ENCODE measurements at regions not wholly inside any gene's neighbourhood (a gene's known extent, or its start where the extent isn't known, plus 50 kb on each side); places are given as distances from the start of the nearest gene placed in this dataset.

GRCh38 chr6:14656649-14657048, 539.1 kb downstream of the CD83 start (continued):
- TF ChIP-seq, protein P1, sequence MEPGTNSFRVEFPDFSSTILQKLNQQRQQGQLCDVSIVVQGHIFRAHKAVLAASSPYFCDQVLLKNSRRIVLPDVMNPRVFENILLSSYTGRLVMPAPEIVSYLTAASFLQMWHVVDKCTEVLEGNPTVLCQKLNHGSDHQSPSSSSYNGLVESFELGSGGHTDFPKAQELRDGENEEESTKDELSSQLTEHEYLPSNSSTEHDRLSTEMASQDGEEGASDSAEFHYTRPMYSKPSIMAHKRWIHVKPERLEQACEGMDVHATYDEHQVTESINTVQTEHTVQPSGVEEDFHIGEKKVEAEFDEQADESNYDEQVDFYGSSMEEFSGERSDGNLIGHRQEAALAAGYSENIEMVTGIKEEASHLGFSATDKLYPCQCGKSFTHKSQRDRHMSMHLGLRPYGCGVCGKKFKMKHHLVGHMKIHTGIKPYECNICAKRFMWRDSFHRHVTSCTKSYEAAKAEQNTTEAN (CRISPR knock-in tag; IDR thresholded peaks at IDR 0.05), result no peak
- TF ChIP-seq, protein P2, sequence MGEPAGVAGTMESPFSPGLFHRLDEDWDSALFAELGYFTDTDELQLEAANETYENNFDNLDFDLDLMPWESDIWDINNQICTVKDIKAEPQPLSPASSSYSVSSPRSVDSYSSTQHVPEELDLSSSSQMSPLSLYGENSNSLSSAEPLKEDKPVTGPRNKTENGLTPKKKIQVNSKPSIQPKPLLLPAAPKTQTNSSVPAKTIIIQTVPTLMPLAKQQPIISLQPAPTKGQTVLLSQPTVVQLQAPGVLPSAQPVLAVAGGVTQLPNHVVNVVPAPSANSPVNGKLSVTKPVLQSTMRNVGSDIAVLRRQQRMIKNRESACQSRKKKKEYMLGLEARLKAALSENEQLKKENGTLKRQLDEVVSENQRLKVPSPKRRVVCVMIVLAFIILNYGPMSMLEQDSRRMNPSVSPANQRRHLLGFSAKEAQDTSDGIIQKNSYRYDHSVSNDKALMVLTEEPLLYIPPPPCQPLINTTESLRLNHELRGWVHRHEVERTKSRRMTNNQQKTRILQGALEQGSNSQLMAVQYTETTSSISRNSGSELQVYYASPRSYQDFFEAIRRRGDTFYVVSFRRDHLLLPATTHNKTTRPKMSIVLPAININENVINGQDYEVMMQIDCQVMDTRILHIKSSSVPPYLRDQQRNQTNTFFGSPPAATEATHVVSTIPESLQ (CRISPR knock-in tag; IDR thresholded peaks at IDR 0.05), result no peak
- TF ChIP-seq RELA (CRISPR knock-in tag; IDR thresholded peaks at IDR 0.05; ENCODE audit: borderline replicate concordance), result no peak

DNA sequence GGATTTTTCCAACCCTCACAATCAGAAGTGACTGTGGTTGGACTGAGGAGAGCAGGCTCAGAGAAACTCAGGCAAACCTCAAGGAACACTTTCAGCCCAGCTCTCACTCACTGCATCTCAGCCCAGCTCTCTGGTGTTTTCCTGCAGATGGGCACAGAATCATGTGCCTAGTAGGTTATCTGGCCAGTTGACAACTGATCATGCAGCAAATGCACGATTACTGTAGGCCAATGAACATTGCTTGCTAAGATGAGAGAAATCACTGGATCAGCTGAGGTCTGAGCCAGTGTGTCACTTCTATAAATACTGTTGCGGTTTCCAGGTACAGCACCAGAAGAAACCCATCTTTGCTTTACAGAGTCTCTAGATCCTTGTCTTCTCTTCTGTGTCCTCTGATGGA, 540.5 kb downstream of the CD83 start:
- CTCF ChIA-PET, result interaction anchor here (1.2 kb wide), 1 partner anchor 398 kb away, joined by 3 read pairs; no protein-coding TSS in a partner anchor

More for the DNA sequence above, 540.5 kb downstream of the CD83 start:
- no peak for DNase-seq (ENCODE audit: low spot score)
- POLR2A ChIA-PET, result no interaction called here
- no peak overlapping the region for H3K4me3 Mint-ChIP-seq
- H3K27ac Mint-ChIP-seq, result no peak overlapping the region
- TF ChIP-seq ZNF219 (CRISPR knock-in tag; IDR thresholded peaks at IDR 0.05; ENCODE audit: borderline replicate concordance), result no peak
- TF ChIP-seq IRF1 (CRISPR knock-in tag; IDR thresholded peaks at IDR 0.05), result no peak
- no peak for TF ChIP-seq NFATC4 (CRISPR knock-in tag; IDR thresholded peaks at IDR 0.05)
- no peak for TF ChIP-seq ZNF512 (CRISPR knock-in tag; IDR thresholded peaks at IDR 0.05; ENCODE audit: borderline replicate concordance)
- TF ChIP-seq, protein P3, sequence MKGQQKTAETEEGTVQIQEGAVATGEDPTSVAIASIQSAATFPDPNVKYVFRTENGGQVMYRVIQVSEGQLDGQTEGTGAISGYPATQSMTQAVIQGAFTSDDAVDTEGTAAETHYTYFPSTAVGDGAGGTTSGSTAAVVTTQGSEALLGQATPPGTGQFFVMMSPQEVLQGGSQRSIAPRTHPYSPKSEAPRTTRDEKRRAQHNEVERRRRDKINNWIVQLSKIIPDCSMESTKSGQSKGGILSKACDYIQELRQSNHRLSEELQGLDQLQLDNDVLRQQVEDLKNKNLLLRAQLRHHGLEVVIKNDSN (CRISPR knock-in tag; IDR thresholded peaks at IDR 0.05), result no peak
- TF ChIP-seq, protein P4, sequence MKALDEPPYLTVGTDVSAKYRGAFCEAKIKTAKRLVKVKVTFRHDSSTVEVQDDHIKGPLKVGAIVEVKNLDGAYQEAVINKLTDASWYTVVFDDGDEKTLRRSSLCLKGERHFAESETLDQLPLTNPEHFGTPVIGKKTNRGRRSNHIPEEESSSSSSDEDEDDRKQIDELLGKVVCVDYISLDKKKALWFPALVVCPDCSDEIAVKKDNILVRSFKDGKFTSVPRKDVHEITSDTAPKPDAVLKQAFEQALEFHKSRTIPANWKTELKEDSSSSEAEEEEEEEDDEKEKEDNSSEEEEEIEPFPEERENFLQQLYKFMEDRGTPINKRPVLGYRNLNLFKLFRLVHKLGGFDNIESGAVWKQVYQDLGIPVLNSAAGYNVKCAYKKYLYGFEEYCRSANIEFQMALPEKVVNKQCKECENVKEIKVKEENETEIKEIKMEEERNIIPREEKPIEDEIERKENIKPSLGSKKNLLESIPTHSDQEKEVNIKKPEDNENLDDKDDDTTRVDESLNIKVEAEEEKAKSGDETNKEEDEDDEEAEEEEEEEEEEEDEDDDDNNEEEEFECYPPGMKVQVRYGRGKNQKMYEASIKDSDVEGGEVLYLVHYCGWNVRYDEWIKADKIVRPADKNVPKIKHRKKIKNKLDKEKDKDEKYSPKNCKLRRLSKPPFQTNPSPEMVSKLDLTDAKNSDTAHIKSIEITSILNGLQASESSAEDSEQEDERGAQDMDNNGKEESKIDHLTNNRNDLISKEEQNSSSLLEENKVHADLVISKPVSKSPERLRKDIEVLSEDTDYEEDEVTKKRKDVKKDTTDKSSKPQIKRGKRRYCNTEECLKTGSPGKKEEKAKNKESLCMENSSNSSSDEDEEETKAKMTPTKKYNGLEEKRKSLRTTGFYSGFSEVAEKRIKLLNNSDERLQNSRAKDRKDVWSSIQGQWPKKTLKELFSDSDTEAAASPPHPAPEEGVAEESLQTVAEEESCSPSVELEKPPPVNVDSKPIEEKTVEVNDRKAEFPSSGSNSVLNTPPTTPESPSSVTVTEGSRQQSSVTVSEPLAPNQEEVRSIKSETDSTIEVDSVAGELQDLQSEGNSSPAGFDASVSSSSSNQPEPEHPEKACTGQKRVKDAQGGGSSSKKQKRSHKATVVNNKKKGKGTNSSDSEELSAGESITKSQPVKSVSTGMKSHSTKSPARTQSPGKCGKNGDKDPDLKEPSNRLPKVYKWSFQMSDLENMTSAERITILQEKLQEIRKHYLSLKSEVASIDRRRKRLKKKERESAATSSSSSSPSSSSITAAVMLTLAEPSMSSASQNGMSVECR (CRISPR knock-in tag; IDR thresholded peaks at IDR 0.05; ENCODE audit: borderline replicate concordance), result no peak
- no peak for TF ChIP-seq RORB (CRISPR knock-in tag; IDR thresholded peaks at IDR 0.05)
- TF ChIP-seq PREB (CRISPR knock-in tag; IDR thresholded peaks at IDR 0.05; ENCODE audit: borderline replicate concordance), result no peak
- TF ChIP-seq ETV6 (CRISPR knock-in tag; IDR thresholded peaks at IDR 0.05), result no peak
- TF ChIP-seq CTCF (IDR thresholded peaks at IDR 0.05), result no peak
- TF ChIP-seq E2F1 (CRISPR knock-in tag; IDR thresholded peaks at IDR 0.05), result no peak
- TF ChIP-seq ELF4 (CRISPR knock-in tag; IDR thresholded peaks at IDR 0.05; ENCODE audit: low read depth), result no peak
- TF ChIP-seq ESRRA (CRISPR knock-in tag; IDR thresholded peaks at IDR 0.05; ENCODE audit: borderline replicate concordance), result no peak
- no peak for TF ChIP-seq MYBL2 (CRISPR knock-in tag; IDR thresholded peaks at IDR 0.05)
- TF ChIP-seq MXD4 (CRISPR knock-in tag; IDR thresholded peaks at IDR 0.05; ENCODE audit: borderline replicate concordance), result no peak
- no peak for TF ChIP-seq JAZF1 (CRISPR knock-in tag; IDR thresholded peaks at IDR 0.05)
- ATAC-seq, result no peak
- H3K36me3 Mint-ChIP-seq, result no peaks in the 10 kb centered on the region
- H3K27me3 Mint-ChIP-seq (ENCODE audit: low read depth), result peaks cover 8% of the 10 kb centered on the region; the same call in 1 of the 2 replicates
- no peaks in the 10 kb centered on the region for H3K9me3 Mint-ChIP-seq
- H3K4me1 Mint-ChIP-seq, result peaks cover 22% of the 10 kb centered on the region
